ENCODE measurements at regions not wholly inside any gene's neighbourhood (a gene's known extent, or its start where the extent isn't known, plus 50 kb on each side); places are given as distances from the start of the nearest gene placed in this dataset.

- no peak for DNase-seq (ENCODE audit: low read depth)
- TF ChIP-seq, protein P1, sequence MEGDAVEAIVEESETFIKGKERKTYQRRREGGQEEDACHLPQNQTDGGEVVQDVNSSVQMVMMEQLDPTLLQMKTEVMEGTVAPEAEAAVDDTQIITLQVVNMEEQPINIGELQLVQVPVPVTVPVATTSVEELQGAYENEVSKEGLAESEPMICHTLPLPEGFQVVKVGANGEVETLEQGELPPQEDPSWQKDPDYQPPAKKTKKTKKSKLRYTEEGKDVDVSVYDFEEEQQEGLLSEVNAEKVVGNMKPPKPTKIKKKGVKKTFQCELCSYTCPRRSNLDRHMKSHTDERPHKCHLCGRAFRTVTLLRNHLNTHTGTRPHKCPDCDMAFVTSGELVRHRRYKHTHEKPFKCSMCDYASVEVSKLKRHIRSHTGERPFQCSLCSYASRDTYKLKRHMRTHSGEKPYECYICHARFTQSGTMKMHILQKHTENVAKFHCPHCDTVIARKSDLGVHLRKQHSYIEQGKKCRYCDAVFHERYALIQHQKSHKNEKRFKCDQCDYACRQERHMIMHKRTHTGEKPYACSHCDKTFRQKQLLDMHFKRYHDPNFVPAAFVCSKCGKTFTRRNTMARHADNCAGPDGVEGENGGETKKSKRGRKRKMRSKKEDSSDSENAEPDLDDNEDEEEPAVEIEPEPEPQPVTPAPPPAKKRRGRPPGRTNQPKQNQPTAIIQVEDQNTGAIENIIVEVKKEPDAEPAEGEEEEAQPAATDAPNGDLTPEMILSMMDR (IDR thresholded peaks at IDR 0.05; ENCODE audit: low read depth, low read length, missing control alignments): no peak
- H3K4me3 ChIP-seq (ENCODE audit: low read depth, low read length): no peak overlapping the region
- in situ Hi-C loops (cut with HindIII; ENCODE audit: low sequenced_read_pairs): no loop called here
Observed at GRCh38 chr1:232517204-232517603, 112.7 kb downstream of the SIPA1L2 start.

DNA sequence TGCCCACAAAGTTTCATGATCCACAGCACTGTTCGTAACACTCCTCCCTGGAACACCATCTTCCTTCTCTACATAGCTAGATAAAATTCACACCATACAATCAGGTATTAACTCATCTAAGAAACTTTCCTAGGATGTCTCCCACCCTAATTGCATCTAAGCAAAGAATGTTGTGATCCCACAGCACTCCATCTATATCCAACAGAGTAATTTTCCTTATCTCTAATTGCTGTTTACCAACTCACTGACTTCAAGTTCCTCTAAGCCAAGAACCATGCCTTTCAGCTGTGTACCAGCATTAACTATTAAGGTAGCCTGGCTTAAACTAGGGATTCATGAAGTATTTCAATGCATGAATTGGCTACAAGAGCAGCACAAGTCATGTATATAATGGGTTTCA lies 114.2 kb downstream of the SIPA1L2 start:
- in situ Hi-C loops (cut with HindIII; ENCODE audit: low sequenced_read_pairs): no loop called here
- TF ChIP-seq, protein P1 (IDR thresholded peaks at IDR 0.05; ENCODE audit: low read depth, low read length, missing control alignments): no peak

DNA sequence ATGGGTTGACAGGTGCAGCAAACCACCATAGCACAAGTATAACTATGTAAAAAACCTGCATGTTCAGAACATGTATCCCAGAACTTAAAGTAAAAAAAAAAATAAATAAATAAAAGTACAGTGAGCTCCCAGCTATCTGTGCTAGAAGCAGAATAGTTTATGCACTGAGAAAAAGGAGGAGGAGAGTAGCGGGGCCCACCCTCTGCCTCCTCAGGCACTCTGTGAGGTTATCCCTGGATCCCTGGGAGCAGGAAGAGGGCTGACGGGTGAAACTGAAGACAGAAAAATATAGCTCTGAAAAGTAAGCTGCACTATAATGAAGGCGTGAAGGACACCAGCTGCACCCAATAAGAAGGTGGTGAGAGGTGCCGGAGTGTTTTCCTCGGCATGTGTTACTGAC lies 117.2 kb downstream of the SIPA1L2 start:
- in situ Hi-C loops (cut with HindIII; ENCODE audit: low sequenced_read_pairs): no loop called here
- TF ChIP-seq, protein P1 (IDR thresholded peaks at IDR 0.05; ENCODE audit: low read depth, low read length, missing control alignments): no peak
- DNase-seq (ENCODE audit: low read depth): no peak
- no peak overlapping the region for H3K4me3 ChIP-seq (ENCODE audit: low read depth, low read length)

More for the DNA sequence above, 114.2 kb downstream of the SIPA1L2 start:
- no peak overlapping the region for H3K4me3 ChIP-seq (ENCODE audit: low read depth, low read length)
- no peak for DNase-seq (ENCODE audit: low read depth)

DNA sequence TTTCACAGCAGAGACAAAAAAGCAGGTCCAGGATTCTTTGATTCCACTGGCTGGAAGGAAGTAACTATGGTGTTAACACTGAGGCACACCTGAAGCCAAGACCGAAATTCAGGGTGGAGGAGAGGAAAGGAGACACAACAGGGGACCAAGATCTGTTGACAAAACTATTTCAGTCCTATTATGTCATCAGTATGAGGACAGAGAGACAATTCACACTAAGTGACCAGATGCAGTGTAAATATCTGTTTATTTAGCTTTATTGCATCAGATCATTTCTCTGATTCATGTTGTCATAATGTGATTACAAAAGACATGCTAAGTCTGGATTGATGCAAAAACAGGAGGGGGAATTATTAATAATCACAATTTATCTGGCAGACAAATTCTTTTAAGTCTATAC lies 118.8 kb downstream of the SIPA1L2 start:
- in situ Hi-C loops (cut with HindIII; ENCODE audit: low sequenced_read_pairs): no loop called here
- DNase-seq (ENCODE audit: low read depth): no peak
- H3K4me3 ChIP-seq (ENCODE audit: low read depth, low read length): no peak overlapping the region
- TF ChIP-seq, protein P1 (IDR thresholded peaks at IDR 0.05; ENCODE audit: low read depth, low read length, missing control alignments): no peak

DNA sequence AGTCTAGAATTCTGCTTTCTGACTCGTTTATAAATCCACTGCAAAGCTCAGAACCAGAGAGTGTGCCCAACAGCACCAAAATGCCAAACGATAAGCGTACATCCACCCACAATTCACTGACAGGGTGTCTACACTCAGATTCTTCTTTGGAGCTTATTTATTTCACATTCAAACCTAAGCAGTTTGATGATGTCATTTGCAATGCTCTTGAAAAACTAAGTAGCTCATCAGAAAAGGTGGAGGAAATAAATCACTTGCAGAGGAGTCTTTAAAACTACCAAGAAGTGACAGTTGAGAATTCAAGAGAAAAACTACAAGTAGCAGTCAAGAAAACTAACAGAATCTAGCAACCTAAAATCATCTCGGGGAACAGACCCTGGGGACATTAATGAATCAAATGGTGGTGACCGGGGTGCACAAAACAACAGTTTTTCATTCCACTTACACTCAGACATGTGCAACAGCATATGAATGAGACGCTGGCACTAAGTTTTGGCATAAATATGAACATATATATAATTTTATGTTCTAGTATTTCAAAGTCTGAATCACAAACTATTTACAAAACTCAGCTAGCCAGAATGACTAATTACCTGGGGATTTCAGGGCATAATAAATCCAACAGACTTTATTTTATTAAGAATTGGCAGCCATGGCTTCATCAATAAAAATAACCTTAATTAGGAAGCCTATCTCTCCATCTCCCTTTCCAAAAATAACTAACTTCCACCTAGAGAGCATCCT lies 119.4 kb downstream of the SIPA1L2 start:
- TF ChIP-seq, protein P1 (IDR thresholded peaks at IDR 0.05; ENCODE audit: low read depth, low read length, missing control alignments): no peak
- no peak for DNase-seq (ENCODE audit: low read depth)
- in situ Hi-C loops (cut with HindIII; ENCODE audit: low sequenced_read_pairs): no loop called here
- no peak overlapping the region for H3K4me3 ChIP-seq (ENCODE audit: low read depth, low read length)

- in situ Hi-C loops (cut with HindIII; ENCODE audit: low sequenced_read_pairs): no loop called here
- TF ChIP-seq, protein P1 (IDR thresholded peaks at IDR 0.05; ENCODE audit: low read depth, low read length, missing control alignments): no peak
- DNase-seq (ENCODE audit: low read depth): no peak
- no peak overlapping the region for H3K4me3 ChIP-seq (ENCODE audit: low read depth, low read length)
Observed at GRCh38 chr1:232509570-232509969, 120.4 kb downstream of the SIPA1L2 start.
